Vagina (tissue), 2 donors: ENCODE measurements at regions not wholly inside any gene's neighbourhood (a gene's known extent, or its start where the extent isn't known, plus 50 kb on each side); places are given as distances from the start of the nearest gene placed in this dataset.

Experiments used
- POLR2A ChIP-seq, 2 donors: fragments of 450-650 bp; IDR thresholded peaks; one replicate each; pipeline ENCODE4 v1.6.1; 2017; ENCODE audit warnings: antibody characterized with exemption in 2 of 2, mild to moderate bottlenecking in 2 of 2, moderate library complexity in 2 of 2
- POLR2AphosphoS5 ChIP-seq, 2 donors: sonication (generic); formaldehyde crosslinking; IDR thresholded peaks; one replicate each; pipeline ENCODE4 v1.9.0; 2017; ENCODE audit warnings: antibody characterized with exemption in 2 of 2, mild to moderate bottlenecking in 2 of 2, low read depth in 1 of 2; ENCODE audit not compliant: insufficient read depth in 1 of 2
- TF ChIP-seq, protein P1 (sequence below), 3 experiments: fragments of 450-650 bp in 2 of 3; fragments of 200-600 bp in 1 of 3; sonication (generic) in 1 of 3; IDR thresholded peaks; one replicate each; pipeline ENCODE4 v1.5.1; 2017 to 2019; ENCODE audit warnings: antibody characterized with exemption in 3 of 3, mild to moderate bottlenecking in 2 of 3, moderate library complexity in 2 of 3

DNA sequence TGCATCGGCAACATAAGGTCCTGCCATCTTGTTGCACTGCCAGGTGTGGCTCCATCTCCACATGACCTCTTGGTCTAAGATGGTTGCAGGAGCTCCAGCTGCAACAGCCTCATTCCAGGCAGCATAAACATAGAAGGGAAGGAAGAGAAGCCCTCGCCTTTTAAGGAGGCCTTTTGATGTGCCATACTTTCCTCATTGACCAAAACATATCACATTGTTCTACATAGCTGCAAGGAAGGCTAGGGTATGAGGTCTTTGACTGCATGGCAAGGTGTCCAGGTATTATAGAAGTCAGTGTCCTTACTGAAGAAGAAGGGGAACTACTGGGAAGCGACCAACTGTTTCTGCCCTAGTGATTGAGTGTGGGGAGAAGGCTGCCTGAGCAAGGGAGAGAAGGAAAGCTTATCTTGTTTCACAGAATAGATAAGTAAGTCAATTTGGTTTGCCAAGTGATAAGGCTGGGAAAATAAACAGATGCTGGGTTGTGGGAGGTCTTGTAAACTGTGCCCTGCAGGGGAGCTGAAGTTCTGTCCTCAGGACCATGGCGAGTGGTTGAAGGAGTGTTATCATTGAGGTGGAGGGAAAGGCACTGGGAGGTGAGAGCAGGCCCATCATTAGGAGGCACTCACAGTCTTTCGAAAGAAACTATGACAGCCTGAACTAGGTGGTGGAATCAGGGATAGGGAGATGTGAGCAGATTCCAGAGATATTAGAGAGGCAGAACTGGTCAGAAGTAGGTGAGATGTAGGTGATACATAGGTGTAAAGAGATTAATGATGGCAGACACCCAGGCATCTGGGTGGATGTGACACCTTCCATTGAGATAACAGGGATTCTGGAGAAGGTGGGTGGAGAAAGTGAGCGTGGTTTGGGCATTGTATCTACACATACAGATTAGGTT, 93.8 kb upstream of the IGF1R start:
- TF ChIP-seq POLR2AphosphoS5 (IDR thresholded peaks at IDR 0.05; ENCODE audit: insufficient read depth in 1 of 2, low read depth in 1 of 2) = no peak
- no peak for TF ChIP-seq POLR2A (IDR thresholded peaks at IDR 0.05)
- TF ChIP-seq, protein P1, sequence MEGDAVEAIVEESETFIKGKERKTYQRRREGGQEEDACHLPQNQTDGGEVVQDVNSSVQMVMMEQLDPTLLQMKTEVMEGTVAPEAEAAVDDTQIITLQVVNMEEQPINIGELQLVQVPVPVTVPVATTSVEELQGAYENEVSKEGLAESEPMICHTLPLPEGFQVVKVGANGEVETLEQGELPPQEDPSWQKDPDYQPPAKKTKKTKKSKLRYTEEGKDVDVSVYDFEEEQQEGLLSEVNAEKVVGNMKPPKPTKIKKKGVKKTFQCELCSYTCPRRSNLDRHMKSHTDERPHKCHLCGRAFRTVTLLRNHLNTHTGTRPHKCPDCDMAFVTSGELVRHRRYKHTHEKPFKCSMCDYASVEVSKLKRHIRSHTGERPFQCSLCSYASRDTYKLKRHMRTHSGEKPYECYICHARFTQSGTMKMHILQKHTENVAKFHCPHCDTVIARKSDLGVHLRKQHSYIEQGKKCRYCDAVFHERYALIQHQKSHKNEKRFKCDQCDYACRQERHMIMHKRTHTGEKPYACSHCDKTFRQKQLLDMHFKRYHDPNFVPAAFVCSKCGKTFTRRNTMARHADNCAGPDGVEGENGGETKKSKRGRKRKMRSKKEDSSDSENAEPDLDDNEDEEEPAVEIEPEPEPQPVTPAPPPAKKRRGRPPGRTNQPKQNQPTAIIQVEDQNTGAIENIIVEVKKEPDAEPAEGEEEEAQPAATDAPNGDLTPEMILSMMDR (IDR thresholded peaks at IDR 0.05) = no peak
